Progenitor cell of endocrine pancreas (in vitro differentiated cells): ENCODE measurements at regions not wholly inside any gene's neighbourhood (a gene's known extent, or its start where the extent isn't known, plus 50 kb on each side); places are given as distances from the start of the nearest gene placed in this dataset.

Experiments
- DNase-seq: peaks from one replicate; pipeline ENCODE4 v3.0.0; 2021; ENCODE audit warnings: low spot score; ENCODE audit not compliant: unreplicated experiment
- H3K27ac Mint-ChIP-seq: 2 replicates; pipeline ENCODE4 v1.8.0; 2021; ENCODE audit warnings: mild to moderate bottlenecking, moderate library complexity, mixed read lengths
- H3K27me3 Mint-ChIP-seq: 2 replicates; pipeline ENCODE4 v1.8.0; 2021; ENCODE audit warnings: mixed read lengths
- H3K36me3 Mint-ChIP-seq: 2 replicates; pipeline ENCODE4 v1.8.0; 2022; ENCODE audit warnings: mixed read lengths; ENCODE audit not compliant: insufficient read depth
- H3K4me1 Mint-ChIP-seq: 2 replicates; pipeline ENCODE4 v1.8.0; 2021; ENCODE audit warnings: low read depth, mixed read lengths
- H3K4me3 Mint-ChIP-seq: 2 replicates; pipeline ENCODE4 v1.8.0; 2021; ENCODE audit warnings: low read depth, mild to moderate bottlenecking, moderate library complexity, mixed read lengths
- H3K9me3 Mint-ChIP-seq: 2 replicates; pipeline ENCODE4 v1.8.0; 2021; ENCODE audit warnings: low read depth, mixed read lengths
- TF ChIP-seq, protein P1 (sequence below): fragments of 200-600 bp; sonication (generic); IDR thresholded peaks from one replicate; pipeline ENCODE4 v1.5.0; 2021; ENCODE audit warnings: antibody characterized with exemption, mild to moderate bottlenecking; ENCODE audit not compliant: unreplicated experiment

GRCh38 chr7:67398916-67399315 is 402.3 kb downstream of the TYW1 start:
- no peak overlapping the region for H3K27ac Mint-ChIP-seq
- no peaks in the 10 kb centered on the region for H3K36me3 Mint-ChIP-seq
- H3K4me3 Mint-ChIP-seq: no peak overlapping the region
- DNase-seq: no peak
- peaks cover 4% of the 10 kb centered on the region for H3K9me3 Mint-ChIP-seq
- H3K4me1 Mint-ChIP-seq: no peaks in the 10 kb centered on the region
- TF ChIP-seq, protein P1, sequence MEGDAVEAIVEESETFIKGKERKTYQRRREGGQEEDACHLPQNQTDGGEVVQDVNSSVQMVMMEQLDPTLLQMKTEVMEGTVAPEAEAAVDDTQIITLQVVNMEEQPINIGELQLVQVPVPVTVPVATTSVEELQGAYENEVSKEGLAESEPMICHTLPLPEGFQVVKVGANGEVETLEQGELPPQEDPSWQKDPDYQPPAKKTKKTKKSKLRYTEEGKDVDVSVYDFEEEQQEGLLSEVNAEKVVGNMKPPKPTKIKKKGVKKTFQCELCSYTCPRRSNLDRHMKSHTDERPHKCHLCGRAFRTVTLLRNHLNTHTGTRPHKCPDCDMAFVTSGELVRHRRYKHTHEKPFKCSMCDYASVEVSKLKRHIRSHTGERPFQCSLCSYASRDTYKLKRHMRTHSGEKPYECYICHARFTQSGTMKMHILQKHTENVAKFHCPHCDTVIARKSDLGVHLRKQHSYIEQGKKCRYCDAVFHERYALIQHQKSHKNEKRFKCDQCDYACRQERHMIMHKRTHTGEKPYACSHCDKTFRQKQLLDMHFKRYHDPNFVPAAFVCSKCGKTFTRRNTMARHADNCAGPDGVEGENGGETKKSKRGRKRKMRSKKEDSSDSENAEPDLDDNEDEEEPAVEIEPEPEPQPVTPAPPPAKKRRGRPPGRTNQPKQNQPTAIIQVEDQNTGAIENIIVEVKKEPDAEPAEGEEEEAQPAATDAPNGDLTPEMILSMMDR: no peak
- H3K27me3 Mint-ChIP-seq: no peaks in the 10 kb centered on the region

DNA sequence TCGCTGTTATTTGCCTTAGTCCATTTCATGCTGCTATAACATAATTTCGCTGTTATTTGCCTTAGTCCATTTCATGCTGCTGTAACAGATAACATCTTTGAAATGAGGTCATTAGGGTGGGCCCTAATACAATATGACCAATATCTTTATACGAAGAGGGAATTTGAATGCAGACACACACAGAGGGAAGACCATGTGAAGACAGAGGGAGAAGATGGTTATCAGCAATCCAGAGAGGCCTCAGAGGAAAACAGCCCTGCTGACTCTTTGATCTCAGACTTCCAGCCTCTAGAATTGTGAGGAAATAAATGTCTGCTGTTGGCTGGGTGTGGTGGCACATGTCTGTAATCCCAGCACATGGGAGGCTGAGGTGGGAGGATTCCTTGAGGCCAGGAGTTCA is 404.9 kb downstream of the TYW1 start:
- Mint-ChIP-seq H3K4me1 (no peaks in the 10 kb centered on the region), H3K4me3 (no peak overlapping the region), H3K36me3 (no peaks in the 10 kb centered on the region), H3K27me3 (no peaks in the 10 kb centered on the region), H3K27ac (no peak overlapping the region), H3K9me3 (peaks cover 7% of the 10 kb centered on the region)
- TF ChIP-seq, protein P1: no peak
- no peak for DNase-seq

GRCh38 chr7:67402280-67402679 is 405.6 kb downstream of the TYW1 start:
- H3K4me3 Mint-ChIP-seq: no peak overlapping the region
- H3K9me3 Mint-ChIP-seq: peaks cover 7% of the 10 kb centered on the region
- no peaks in the 10 kb centered on the region for H3K36me3 Mint-ChIP-seq
- H3K27ac Mint-ChIP-seq: no peak overlapping the region
- no peaks in the 10 kb centered on the region for H3K4me1 Mint-ChIP-seq
- TF ChIP-seq, protein P1: no peak
- no peaks in the 10 kb centered on the region for H3K27me3 Mint-ChIP-seq
- no peak for DNase-seq

DNA sequence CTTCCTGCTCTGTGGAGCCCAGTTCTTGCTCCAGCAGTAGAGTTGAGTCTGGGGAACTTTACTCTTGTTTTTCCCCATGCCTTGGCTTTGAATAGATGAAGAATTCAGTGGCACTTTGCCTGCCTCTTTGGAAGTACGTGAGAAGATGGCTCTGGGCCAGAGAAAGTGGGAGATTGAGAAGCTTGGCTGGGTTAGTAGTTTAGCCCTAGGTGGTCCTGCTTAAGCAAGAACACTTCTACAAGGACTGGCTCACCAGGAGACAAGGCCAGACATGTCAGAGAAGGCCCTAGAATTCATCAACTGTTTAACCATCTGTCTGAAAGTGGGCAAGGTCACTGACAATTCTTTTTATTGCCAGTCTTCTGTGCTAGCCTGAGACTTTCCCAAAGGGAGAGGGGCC is 410.3 kb downstream of the TYW1 start:
- no peaks in the 10 kb centered on the region for H3K36me3 Mint-ChIP-seq
- peaks cover 7% of the 10 kb centered on the region for H3K9me3 Mint-ChIP-seq
- TF ChIP-seq, protein P1: no peak
- no peak for DNase-seq
- H3K4me1 Mint-ChIP-seq: no peaks in the 10 kb centered on the region
- H3K27me3 Mint-ChIP-seq: peaks cover 3% of the 10 kb centered on the region
- H3K27ac Mint-ChIP-seq: no peak overlapping the region
- no peak overlapping the region for H3K4me3 Mint-ChIP-seq

DNA sequence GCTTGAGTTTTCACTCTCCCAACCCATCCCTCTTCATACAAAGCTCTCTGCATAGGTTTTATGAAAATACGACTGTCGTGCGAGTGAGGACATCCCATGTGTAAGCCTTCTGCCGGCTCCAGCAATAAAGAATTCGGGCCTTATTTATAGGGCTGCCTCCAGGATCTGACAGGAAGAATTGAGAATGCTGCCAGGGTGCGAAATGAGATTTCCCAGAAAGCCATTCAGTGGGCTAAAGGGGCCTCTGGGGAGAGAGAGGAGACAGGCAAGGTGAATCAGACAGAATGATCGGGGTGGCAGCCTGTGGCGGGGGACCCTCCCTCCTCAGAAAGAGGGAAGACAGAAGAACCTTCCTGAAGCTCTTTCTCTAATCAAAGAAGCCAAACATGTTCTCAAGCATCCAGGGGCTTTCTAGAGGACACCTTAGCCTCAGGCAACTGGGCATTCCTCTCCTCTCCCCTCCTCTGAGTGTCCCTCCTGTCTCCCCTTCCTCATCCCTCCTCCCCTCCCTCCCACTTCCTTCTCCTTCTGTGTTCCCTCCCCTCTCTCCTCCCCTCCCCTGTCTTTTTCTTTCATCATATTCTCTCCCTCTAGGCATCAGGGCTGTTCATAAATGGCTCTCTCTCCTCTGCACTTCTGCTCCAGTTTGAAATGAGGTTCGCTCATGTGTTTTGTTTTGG is 410.9 kb downstream of the TYW1 start:
- TF ChIP-seq, protein P1: no peak
- Mint-ChIP-seq H3K36me3 (no peaks in the 10 kb centered on the region), H3K27ac (no peak overlapping the region), H3K4me3 (no peak overlapping the region), H3K9me3 (peaks cover 7% of the 10 kb centered on the region), H3K4me1 (no peaks in the 10 kb centered on the region), H3K27me3 (peaks cover 3% of the 10 kb centered on the region)
- no peak for DNase-seq
